HepG2 (cell line): ENCODE measurements at regions not wholly inside any gene's neighbourhood (a gene's known extent, or its start where the extent isn't known, plus 50 kb on each side); places are given as distances from the start of the nearest gene placed in this dataset.

ENCODE experiments used
- AKAP8 ChIP-seq: sonication (generic); formaldehyde crosslinking; IDR thresholded peaks from 2 replicates; pipeline ENCODE4 v1.5.1; 2020; ENCODE audit warnings: mild to moderate bottlenecking, missing genetic modification reagents
- CTCF ChIP-seq: sonication (generic); formaldehyde crosslinking; IDR thresholded peaks from 2 replicates; pipeline ENCODE4 v1.5.0; 2020; ENCODE audit warnings: mild to moderate bottlenecking, missing genetic modification reagents, moderate library complexity
- EZH2 ChIP-seq: conservative IDR thresholded peaks from 2 replicates; pipeline ENCODE4 v1.6.1; 2012; ENCODE audit warnings: mild to moderate bottlenecking, low read depth, low read length, moderate library complexity
- GATA4 ChIP-seq: sonication (generic); IDR thresholded peaks from 2 replicates; pipeline ENCODE4 v1.6.1; 2016; ENCODE audit warnings: antibody characterized with exemption, low read depth, borderline replicate concordance
- SIX1 ChIP-seq: sonication (generic); formaldehyde crosslinking; IDR thresholded peaks from 2 replicates; pipeline ENCODE4 v1.4.0; 2020; ENCODE audit warnings: missing genetic modification reagents, borderline replicate concordance
- SP1 ChIP-seq, 2 experiments: fragments of 450-650 bp in 1 of 2; sonication (generic) in 1 of 2; formaldehyde crosslinking in 1 of 2; IDR thresholded peaks; 2 replicates each; pipeline versions ENCODE4 v1.4.0 to v1.6.1; 2016 to 2020; ENCODE audit warnings: missing genetic modification reagents in 1 of 2
- ZBTB42 ChIP-seq: sonication (generic); formaldehyde crosslinking; IDR thresholded peaks from 2 replicates; pipeline ENCODE4 v1.5.0; 2020; ENCODE audit warnings: mild to moderate bottlenecking, missing genetic modification reagents
- ZBTB7A ChIP-seq: sonication (generic); formaldehyde crosslinking; IDR thresholded peaks from 2 replicates; pipeline ENCODE4 v1.8.0; 2022; ENCODE audit warnings: mild to moderate bottlenecking, missing genetic modification reagents
- ZNF317 ChIP-seq: sonication (generic); formaldehyde crosslinking; IDR thresholded peaks from 2 replicates; pipeline ENCODE4 v1.5.0; 2020; ENCODE audit warnings: mild to moderate bottlenecking, missing genetic modification reagents
- ZNF609 ChIP-seq: sonication (generic); formaldehyde crosslinking; IDR thresholded peaks from 2 replicates; pipeline ENCODE4 v1.4.0; 2020; ENCODE audit warnings: mild to moderate bottlenecking, missing genetic modification reagents, borderline replicate concordance

- TF ChIP-seq SIX1 (CRISPR knock-in tag), result no peak
- TF ChIP-seq ZBTB7A (CRISPR knock-in tag), result no peak
- TF ChIP-seq ZNF317 (CRISPR knock-in tag), result no peak
- TF ChIP-seq ZBTB42, result no peak
- no peak for TF ChIP-seq ZNF609
- no peak for TF ChIP-seq CTCF (CRISPR knock-in tag)
- TF ChIP-seq AKAP8 (CRISPR knock-in tag), result no peak
- TF ChIP-seq SP1 (IDR thresholded peaks at IDR 0.05), result no peak
- TF ChIP-seq SP1 (CRISPR knock-in tag; IDR thresholded peaks at IDR 0.05), result no peak
- TF ChIP-seq EZH2, result no peak
- TF ChIP-seq GATA4, result no peak
These were observed 999.5 kb downstream of the PDHA2 start for GRCh38 chr4:96839441-96839840.
